Neuronal stem cell (in vitro differentiated cells): ENCODE measurements at regions not wholly inside any gene's neighbourhood (a gene's known extent, or its start where the extent isn't known, plus 50 kb on each side); places are given as distances from the start of the nearest gene placed in this dataset.

Experiments used
- DNase-seq: peaks from one replicate; pipeline ENCODE4 v3.0.0-alpha.2; 2013; ENCODE audit warnings: low spot score
- H2AFZ ChIP-seq: one replicate; pipeline ENCODE4 v1.6.1; 2013; ENCODE audit warnings: mild to moderate bottlenecking, low read length, inconsistent platforms
- H2AK5ac ChIP-seq: 2 replicates; pipeline ENCODE4 v1.6.1; 2013; ENCODE audit warnings: low read depth, mild to moderate bottlenecking, inconsistent platforms, low read length, moderate library complexity, mixed read lengths
- H2BK120ac ChIP-seq: 2 replicates; pipeline ENCODE4 v1.6.1; 2013; ENCODE audit warnings: low read depth, mild to moderate bottlenecking, inconsistent platforms, low read length, moderate library complexity, mixed read lengths
- H2BK12ac ChIP-seq: one replicate; pipeline ENCODE4 v1.6.1; 2013; ENCODE audit warnings: low read length, inconsistent platforms
- H2BK15ac ChIP-seq: 2 replicates; pipeline ENCODE4 v1.6.1; 2013; ENCODE audit warnings: mild to moderate bottlenecking, low read length, inconsistent platforms, mixed read lengths
- H2BK5ac ChIP-seq: one replicate; pipeline ENCODE4 v1.6.1; 2013; ENCODE audit warnings: inconsistent platforms, mild to moderate bottlenecking, low read length, moderate library complexity
- H3K14ac ChIP-seq: one replicate; pipeline ENCODE4 v1.6.1; 2013; ENCODE audit warnings: low read length, inconsistent platforms
- H3K18ac ChIP-seq: 2 replicates; pipeline ENCODE4 v1.6.1; 2013; ENCODE audit warnings: low read length, inconsistent platforms
- H3K23ac ChIP-seq: 2 replicates; pipeline ENCODE4 v1.6.1; 2013; ENCODE audit warnings: low read depth, mild to moderate bottlenecking, mixed read lengths, low read length, inconsistent platforms; ENCODE audit not compliant: poor library complexity
- H3K27ac ChIP-seq: replicated peaks from 3 replicates; pipeline ENCODE4 v1.5.1; 2013; ENCODE audit warnings: low read length, inconsistent platforms
- H3K27me3 ChIP-seq, 3 experiments: 2 replicates each; pipeline ENCODE4 v1.6.1; 2013; ENCODE audit warnings: low read length in 3 of 3, mild to moderate bottlenecking in 2 of 3, inconsistent platforms in 1 of 3, low read depth in 1 of 3, mixed read lengths in 1 of 3, moderate library complexity in 1 of 3; ENCODE audit not compliant: control insufficient read depth in 3 of 3, insufficient read depth in 3 of 3
- H3K36me3 ChIP-seq, 2 donors: replicated peaks in 1 of 2; 2 replicates each; pipeline ENCODE4 v1.6.1; 2013; ENCODE audit warnings: low read length in 2 of 2; ENCODE audit not compliant: control insufficient read depth in 2 of 2, insufficient read depth in 2 of 2
- H3K4ac ChIP-seq: 2 replicates; pipeline ENCODE4 v1.6.1; 2013; ENCODE audit warnings: inconsistent platforms, mild to moderate bottlenecking, low read length, moderate library complexity
- H3K4me1 ChIP-seq, 2 donors: 1 replicate in 1 of 2; 2 replicates in 1 of 2; pipeline ENCODE4 v1.6.1; 2013; ENCODE audit warnings: low read length in 2 of 2, low read depth in 1 of 2; ENCODE audit not compliant: control insufficient read depth in 2 of 2, insufficient read depth in 1 of 2
- H3K4me2 ChIP-seq: one replicate; pipeline ENCODE4 v1.6.1; 2013; ENCODE audit warnings: mild to moderate bottlenecking, low read length, inconsistent platforms; ENCODE audit not compliant: insufficient read depth, poor library complexity, severe bottlenecking
- H3K4me3 ChIP-seq, 2 donors: 2 replicates each; pipeline ENCODE4 v1.5.1; 2013; ENCODE audit warnings: low read length in 2 of 2, mild to moderate bottlenecking in 2 of 2, inconsistent platforms in 1 of 2, moderate library complexity in 1 of 2
- H3K79me1 ChIP-seq: one replicate; pipeline ENCODE4 v1.6.1; 2013; ENCODE audit warnings: low read depth, mild to moderate bottlenecking, inconsistent platforms, low read length, moderate library complexity
- H3K9ac ChIP-seq: one replicate; pipeline ENCODE4 v1.6.1; 2013; ENCODE audit warnings: mild to moderate bottlenecking, low read depth, low read length, inconsistent platforms; ENCODE audit not compliant: poor library complexity
- H3K9me3 ChIP-seq, 2 donors: replicated peaks in 1 of 2; 2 replicates each; pipeline versions ENCODE3 to v1.6.1; 2013; ENCODE audit warnings: low read length in 2 of 2, mild to moderate bottlenecking in 2 of 2, inconsistent platforms in 1 of 2, low read depth in 1 of 2, mixed read lengths in 1 of 2, moderate library complexity in 1 of 2; ENCODE audit not compliant: control insufficient read depth in 2 of 2, insufficient read depth in 1 of 2
- H4K8ac ChIP-seq: one replicate; pipeline ENCODE4 v1.6.1; 2013; ENCODE audit warnings: low read depth, mild to moderate bottlenecking, inconsistent platforms, low read length, moderate library complexity
- H4K91ac ChIP-seq: one replicate; pipeline ENCODE4 v1.6.1; 2013; ENCODE audit warnings: low read length, low read depth, mild to moderate bottlenecking, inconsistent platforms; ENCODE audit not compliant: poor library complexity
- WGBS, 2 donors: extraction: QIAGEN DNeasy Blood & Tissue Kit; methylation state at CpG; one replicate each; pipeline ENCODE4 v1.1.7; 2013; ENCODE audit warnings: missing lambda C conversion rate in 2 of 2, mixed read lengths in 1 of 2; ENCODE audit not compliant: insufficient read length in 2 of 2, insufficient replicate concordance in 1 of 2; ENCODE audit errors: extremely low coverage in 2 of 2; 5-methylcytosine and 5-hydroxymethylcytosine counted together

GRCh38 chr2:19684516-19684915 is 217.3 kb downstream of the TTC32 start:
- H3K4me3 ChIP-seq: no peak overlapping the region
- no peak overlapping the region for H3K4me2 ChIP-seq
- H2BK12ac ChIP-seq: no peak overlapping the region
- H2AFZ ChIP-seq: no peak overlapping the region
- no peak overlapping the region for H3K27ac ChIP-seq
- no peaks in the 10 kb centered on the region for H3K27me3 ChIP-seq
- H2AK5ac ChIP-seq: no peak overlapping the region
- no peak overlapping the region for H4K8ac ChIP-seq
- H3K36me3 ChIP-seq: no peaks in the 10 kb centered on the region
- WGBS, 2 donors: no CpG with 5 or more reads among the region's 7 CpGs
- no peaks in the 10 kb centered on the region for H3K9me3 ChIP-seq
- no peak overlapping the region for H2BK120ac ChIP-seq
- H3K14ac ChIP-seq: no peak overlapping the region
- no peak overlapping the region for H4K91ac ChIP-seq
- no peak for DNase-seq
- H2BK5ac ChIP-seq: no peak overlapping the region
- H3K4ac ChIP-seq: no peak overlapping the region
- H3K23ac ChIP-seq: no peak overlapping the region
- no peaks in the 10 kb centered on the region for H3K79me1 ChIP-seq
- no peak overlapping the region for H3K18ac ChIP-seq
- no peak overlapping the region for H3K9ac ChIP-seq
- H3K4me1 ChIP-seq: no peaks in the 10 kb centered on the region
- no peak overlapping the region for H2BK15ac ChIP-seq

DNA sequence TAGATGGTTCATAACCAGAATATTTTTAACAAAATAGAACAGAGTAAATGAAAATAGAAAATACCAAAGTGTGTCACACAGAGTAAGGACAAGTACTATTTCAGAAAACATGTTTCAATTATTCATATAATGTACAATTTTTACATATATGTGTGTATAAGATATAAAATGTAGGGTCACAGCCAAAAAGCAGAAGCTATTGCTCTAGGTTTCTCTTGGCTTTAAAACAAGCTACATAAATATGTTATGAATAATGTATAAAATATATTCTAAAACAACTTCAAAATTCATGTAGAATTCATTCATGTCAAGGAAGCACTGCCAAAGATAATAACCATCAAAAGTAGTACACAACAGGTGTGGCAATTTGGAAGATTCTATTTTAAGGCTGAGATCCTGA is 218.2 kb downstream of the TTC32 start:
- Histone ChIP-seq H3K27ac (no peak overlapping the region), H3K4me1 (no peaks in the 10 kb centered on the region), H3K79me1 (no peaks in the 10 kb centered on the region), H2AK5ac (no peak overlapping the region), H3K23ac (no peak overlapping the region), H4K91ac (no peak overlapping the region), H2BK120ac (no peak overlapping the region), H3K36me3 (no peaks in the 10 kb centered on the region), H3K14ac (no peak overlapping the region), H3K27me3 (no peaks in the 10 kb centered on the region), H2BK12ac (no peak overlapping the region), H2AFZ (no peak overlapping the region), H2BK5ac (no peak overlapping the region), H3K9me3 (no peaks in the 10 kb centered on the region), H3K4me2 (no peak overlapping the region), H3K18ac (no peak overlapping the region), H3K4me3 (no peak overlapping the region), H2BK15ac (no peak overlapping the region), H3K4ac (no peak overlapping the region), H4K8ac (no peak overlapping the region), H3K9ac (no peak overlapping the region)
- no peak for DNase-seq

DNA sequence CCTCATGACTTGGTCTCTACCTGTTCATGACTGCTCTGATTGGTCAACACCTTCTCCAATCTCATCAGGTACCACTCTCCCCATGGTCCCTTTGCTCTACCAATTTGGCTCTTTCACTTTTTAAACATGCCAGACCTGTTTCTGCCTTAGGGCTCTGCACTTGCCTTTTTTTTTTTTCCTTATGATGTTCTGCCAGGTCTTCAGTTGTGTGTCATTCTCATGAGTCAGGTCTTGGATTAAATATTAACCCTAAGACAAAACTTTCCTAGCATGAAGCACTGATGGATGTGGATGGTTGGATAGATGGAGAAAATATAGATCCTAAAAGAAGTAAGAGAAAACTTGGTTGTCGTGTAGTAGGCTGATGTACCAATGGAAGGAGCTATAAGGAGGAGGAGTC is 219.3 kb downstream of the TTC32 start:
- Histone ChIP-seq H3K27ac (no peak overlapping the region), H3K9ac (no peak overlapping the region), H2AFZ (no peak overlapping the region), H2BK12ac (no peak overlapping the region), H3K79me1 (no peaks in the 10 kb centered on the region), H3K9me3 (no peaks in the 10 kb centered on the region), H3K4me2 (no peak overlapping the region), H3K4me3 (no peak overlapping the region), H2AK5ac (no peak overlapping the region), H2BK120ac (no peak overlapping the region), H3K14ac (no peak overlapping the region), H3K18ac (no peak overlapping the region), H3K36me3 (no peaks in the 10 kb centered on the region), H3K27me3 (no peaks in the 10 kb centered on the region), H4K91ac (no peak overlapping the region), H2BK5ac (no peak overlapping the region), H4K8ac (no peak overlapping the region), H3K23ac (no peak overlapping the region), H2BK15ac (no peak overlapping the region), H3K4me1 (no peaks in the 10 kb centered on the region), H3K4ac (no peak overlapping the region)
- WGBS, 2 donors: no CpG with 5 or more reads among the region's 1 CpG
- DNase-seq: no peak

DNA sequence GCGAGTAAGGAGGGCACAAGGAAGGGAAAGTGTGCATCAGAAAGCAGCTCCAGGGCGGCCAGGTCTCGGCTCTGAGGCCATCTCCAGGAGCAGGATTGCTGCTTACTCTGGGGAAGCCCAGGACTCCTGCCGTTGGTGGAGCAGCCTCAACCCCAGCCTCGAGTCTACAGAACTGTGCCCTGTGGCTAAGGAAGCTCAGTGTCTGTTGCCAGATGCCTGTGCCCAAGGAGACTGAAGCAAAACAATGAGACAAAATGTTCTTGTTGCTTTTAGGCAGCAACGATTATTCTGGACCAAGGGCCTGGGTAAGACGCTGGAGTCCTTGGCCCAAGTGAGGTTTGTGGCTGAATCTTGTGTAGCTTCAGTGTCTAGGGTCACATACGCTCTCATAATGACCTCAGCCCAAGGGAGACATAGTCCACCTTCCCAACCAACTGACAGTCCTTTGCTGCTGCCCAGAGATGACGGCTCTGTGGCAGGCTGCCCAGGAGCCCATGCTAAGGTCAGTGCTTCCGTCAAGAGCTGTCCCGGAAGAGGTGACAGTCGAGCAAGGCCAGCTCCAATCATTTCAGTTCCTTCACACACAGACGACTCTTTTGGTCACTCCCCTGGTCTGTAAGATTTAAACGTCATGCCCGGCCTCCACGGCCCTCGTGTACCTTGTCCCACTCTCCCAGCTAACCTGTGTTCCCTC is 223.8 kb downstream of the TTC32 start:
- no peak overlapping the region for H2BK120ac ChIP-seq
- H2AFZ ChIP-seq: no peak overlapping the region
- H3K18ac ChIP-seq: no peak overlapping the region
- no peaks in the 10 kb centered on the region for H3K79me1 ChIP-seq
- no peak overlapping the region for H3K4me2 ChIP-seq
- H3K4ac ChIP-seq: no peak overlapping the region
- no peak overlapping the region for H2BK12ac ChIP-seq
- WGBS, 2 donors: no CpG with 5 or more reads among the region's 17 CpGs
- no peak overlapping the region for H3K27ac ChIP-seq
- no peak overlapping the region for H3K4me3 ChIP-seq
- H2AK5ac ChIP-seq: no peak overlapping the region
- no peaks in the 10 kb centered on the region for H3K36me3 ChIP-seq
- no peaks in the 10 kb centered on the region for H3K9me3 ChIP-seq
- no peak overlapping the region for H2BK5ac ChIP-seq
- peak overlapping the region; percentile 15 for H3K9ac ChIP-seq
- H4K91ac ChIP-seq: no peak overlapping the region
- DNase-seq: no peak
- H3K4me1 ChIP-seq: peaks cover 0 to 4% of the 10 kb centered on the region in 2 donors
- peak overlapping the region; percentile 57 for H4K8ac ChIP-seq
- H3K27me3 ChIP-seq: peaks cover 0 to 2% (median 0%) of the 10 kb centered on the region in 3 experiments
- no peak overlapping the region for H2BK15ac ChIP-seq
- no peak overlapping the region for H3K23ac ChIP-seq
- no peak overlapping the region for H3K14ac ChIP-seq
